H1 (cell line): ENCODE measurements at regions not wholly inside any gene's neighbourhood (a gene's known extent, or its start where the extent isn't known, plus 50 kb on each side); places are given as distances from the start of the nearest gene placed in this dataset.

Experiments used
- CBX8 ChIP-seq: fragments of 300-800, 300-1000 bp; sonication (generic); IDR thresholded peaks from 2 replicates; pipeline ENCODE4 v1.7.1; 2016; ENCODE audit warnings: low read depth, low read length, borderline replicate concordance
- NRF1 ChIP-seq: IDR thresholded peaks from 2 replicates; pipeline ENCODE4 v1.6.1; 2011; ENCODE audit warnings: mild to moderate bottlenecking, low read depth, low read length, improper control_type of control experiment
- RNF2 ChIP-seq: fragments of 200-900, 300-1000 bp; sonication (generic); IDR thresholded peaks from 2 replicates; pipeline ENCODE4 v1.7.1; 2016; ENCODE audit warnings: borderline replicate concordance, low read depth, mild to moderate bottlenecking, antibody characterized with exemption, low read length; ENCODE audit not compliant: poor library complexity, severe bottlenecking; ENCODE audit errors: missing control alignments
- TF ChIP-seq, protein P1 (sequence below): IDR thresholded peaks from 2 replicates; pipeline ENCODE4 v1.6.1; 2011; ENCODE audit warnings: low read depth, mild to moderate bottlenecking, low read length; ENCODE audit not compliant: insufficient read depth
- TF ChIP-seq, protein P2 (sequence below): IDR thresholded peaks from 2 replicates; pipeline ENCODE4 v1.6.1; 2012; ENCODE audit warnings: inconsistent platforms

DNA sequence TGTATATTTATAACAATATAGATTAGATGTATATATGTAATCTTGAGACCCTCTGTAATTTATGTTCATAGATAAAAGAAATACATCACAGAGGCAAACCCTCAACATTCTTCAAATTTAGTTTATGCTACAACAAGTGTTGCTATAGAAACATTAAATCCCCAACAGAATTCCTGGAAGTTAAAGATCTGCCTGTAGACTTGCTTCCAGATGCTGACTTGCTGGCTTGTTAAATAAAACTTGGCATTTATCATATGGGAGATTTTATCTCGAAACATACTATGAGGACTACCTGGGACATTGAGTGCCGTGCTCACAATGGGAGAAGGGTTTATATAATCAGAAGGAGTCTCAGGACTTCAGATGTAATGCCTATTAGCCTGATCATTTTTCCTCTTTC, 136.3 kb upstream of the PLXNC1 start (continued):
- TF ChIP-seq, protein P1, sequence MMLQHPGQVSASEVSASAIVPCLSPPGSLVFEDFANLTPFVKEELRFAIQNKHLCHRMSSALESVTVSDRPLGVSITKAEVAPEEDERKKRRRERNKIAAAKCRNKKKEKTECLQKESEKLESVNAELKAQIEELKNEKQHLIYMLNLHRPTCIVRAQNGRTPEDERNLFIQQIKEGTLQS, result no peak
- no peak for TF ChIP-seq RNF2
- TF ChIP-seq NRF1, result no peak
- TF ChIP-seq, protein P2, sequence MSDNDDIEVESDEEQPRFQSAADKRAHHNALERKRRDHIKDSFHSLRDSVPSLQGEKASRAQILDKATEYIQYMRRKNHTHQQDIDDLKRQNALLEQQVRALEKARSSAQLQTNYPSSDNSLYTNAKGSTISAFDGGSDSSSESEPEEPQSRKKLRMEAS, result no peak
- no peak for TF ChIP-seq CBX8
